H1 (cell line): ENCODE measurements at regions not wholly inside any gene's neighbourhood (a gene's known extent, or its start where the extent isn't known, plus 50 kb on each side); places are given as distances from the start of the nearest gene placed in this dataset.

Experiments used
- CTCF ChIA-PET: fragments of 300-600 bp; sonication (Branson Sonifier 250); formaldehyde crosslinking; loops from one replicate; lab custom pipeline; 2021; ENCODE audit not compliant: partially characterized antibody; lab: Charles Lee
- POLR2A ChIA-PET: fragments of 300-600 bp; sonication (Branson Sonifier 250); formaldehyde crosslinking; loops from one replicate; lab custom pipeline; 2021; ENCODE audit warnings: inconsistent platforms; ENCODE audit not compliant: partially characterized antibody; lab: Charles Lee
- DNase-seq, 2 experiments: peaks; one replicate each; pipeline versions ENCODE4 v3.0.0 to v3.0.0-alpha.2; 2010 to 2022; ENCODE audit warnings: low spot score in 2 of 2, low read depth in 1 of 2, mixed read lengths in 1 of 2
- FAIRE-seq: peaks from 2 replicates; lab custom pipeline; 2011; peaks lifted over from hg19 to GRCh38; lab: Jason Lieb, UNC
- H2AFZ ChIP-seq: 2 replicates; pipeline ENCODE4 v1.8.1; 2012; ENCODE audit warnings: low read length, inconsistent platforms
- H2AK5ac ChIP-seq: 2 replicates; pipeline ENCODE4 v1.6.1; 2013; ENCODE audit warnings: low read depth, low read length
- H2BK120ac ChIP-seq: replicated peaks from 2 replicates; pipeline ENCODE3; 2013; ENCODE audit warnings: low read depth, low read length, inconsistent platforms
- H2BK12ac ChIP-seq: 2 replicates; pipeline ENCODE4 v1.6.1; 2013; ENCODE audit warnings: low read depth, low read length
- H2BK15ac ChIP-seq: 2 replicates; pipeline ENCODE4 v1.6.1; 2013; ENCODE audit warnings: low read length
- H2BK20ac ChIP-seq: 2 replicates; pipeline ENCODE4 v1.6.1; 2013; ENCODE audit warnings: low read length
- H2BK5ac ChIP-seq: 2 replicates; pipeline ENCODE4 v1.6.1; 2013; ENCODE audit warnings: low read depth, low read length
- H3K14ac ChIP-seq: 2 replicates; pipeline ENCODE4 v1.6.1; 2013; ENCODE audit warnings: inconsistent platforms; ENCODE audit not compliant: insufficient read length
- H3K18ac ChIP-seq: 2 replicates; pipeline ENCODE4 v1.6.1; 2013; ENCODE audit warnings: low read length; ENCODE audit errors: extremely low read depth
- H3K23ac ChIP-seq: 2 replicates; pipeline ENCODE4 v1.6.1; 2013; ENCODE audit warnings: inconsistent platforms; ENCODE audit not compliant: insufficient read length
- H3K23me2 ChIP-seq: 2 replicates; pipeline ENCODE4 v1.6.1; 2013; ENCODE audit warnings: low read depth, low read length
- H3K27ac ChIP-seq: 2 replicates; pipeline ENCODE4 v1.6.1; 2011; ENCODE audit warnings: low read depth, low read length, inconsistent platforms
- H3K27me3 ChIP-seq, 4 experiments: replicated peaks in 1 of 4; 1 replicate in 1 of 4; 2 replicates in 3 of 4; pipeline versions ENCODE4 v1.6.1 to v1.8.1; 2011 to 2013; ENCODE audit warnings: low read length in 3 of 4, mild to moderate bottlenecking in 3 of 4, inconsistent platforms in 2 of 4, mixed read lengths in 2 of 4, moderate library complexity in 1 of 4; ENCODE audit not compliant: control insufficient read depth in 3 of 4, insufficient read depth in 3 of 4; ENCODE audit errors: extremely low read depth in 1 of 4
- H3K36me3 ChIP-seq, 4 experiments: 2 replicates each; pipeline versions ENCODE4 v1.6.1 to v1.8.1; 2011 to 2013; ENCODE audit warnings: mild to moderate bottlenecking in 4 of 4, low read length in 3 of 4, moderate library complexity in 2 of 4, control low read depth in 1 of 4, inconsistent platforms in 1 of 4; ENCODE audit not compliant: insufficient read depth in 4 of 4, control insufficient read depth in 2 of 4
- H3K4ac ChIP-seq: replicated peaks from 2 replicates; pipeline ENCODE3; 2013; ENCODE audit warnings: low read length, low read depth, mixed read lengths, inconsistent platforms; ENCODE audit not compliant: insufficient read length
- H3K4me1 ChIP-seq, 4 experiments: replicated peaks in 1 of 4; 1 replicate in 1 of 4; 2 replicates in 3 of 4; pipeline versions ENCODE4 v1.6.1 to v1.8.1; 2011 to 2013; ENCODE audit warnings: low read length in 3 of 4, inconsistent platforms in 2 of 4, mixed read lengths in 1 of 4; ENCODE audit not compliant: insufficient read depth in 4 of 4, control insufficient read depth in 3 of 4
- H3K4me2 ChIP-seq, 2 experiments: 2 replicates each; pipeline versions ENCODE4 v1.6.1 to v1.8.1; 2011 to 2013; ENCODE audit warnings: low read depth in 2 of 2, low read length in 2 of 2, control low read depth in 1 of 2, inconsistent platforms in 1 of 2, mild to moderate bottlenecking in 1 of 2; ENCODE audit not compliant: insufficient read depth in 1 of 2
- H3K4me3 ChIP-seq, 4 experiments: fragments of 200-600, 300-600 bp in 1 of 4; sonication (generic), shearing (Covaris generic), sonication (Bioruptor Twin) in 1 of 4; 2 replicates each; pipeline versions ENCODE4 v1.5.1 to v1.8.1; 2011 to 2016; ENCODE audit warnings: low read length in 4 of 4, low read depth in 3 of 4, control low read depth in 2 of 4, inconsistent platforms in 2 of 4, mild to moderate bottlenecking in 2 of 4, mixed read lengths in 1 of 4, moderate library complexity in 1 of 4; ENCODE audit not compliant: insufficient read depth in 2 of 4; ENCODE audit errors: extremely low read depth in 1 of 4
- H3K56ac ChIP-seq: replicated peaks from 2 replicates; pipeline ENCODE3; 2013; ENCODE audit warnings: low read depth, mild to moderate bottlenecking, mixed read lengths, low read length, inconsistent platforms; ENCODE audit not compliant: insufficient read length
- H3K79me1 ChIP-seq: 2 replicates; pipeline ENCODE4 v1.6.1; 2013; ENCODE audit warnings: low read depth, low read length, control low read depth
- H3K79me2 ChIP-seq, 2 experiments: 2 replicates each; pipeline versions ENCODE4 v1.6.1 to v1.8.1; 2012 to 2013; ENCODE audit warnings: low read length in 2 of 2, mild to moderate bottlenecking in 2 of 2, inconsistent platforms in 1 of 2; ENCODE audit not compliant: insufficient read depth in 2 of 2, control insufficient read depth in 1 of 2
- H3K9ac ChIP-seq, 4 experiments: replicated peaks in 1 of 4; 1 replicate in 1 of 4; 2 replicates in 3 of 4; pipeline versions ENCODE4 v1.6.1 to v1.8.1; 2011 to 2013; ENCODE audit warnings: low read depth in 3 of 4, low read length in 3 of 4, control low read depth in 2 of 4, mild to moderate bottlenecking in 2 of 4, moderate library complexity in 2 of 4, inconsistent platforms in 1 of 4; ENCODE audit errors: extremely low read depth in 1 of 4
- H3K9me3 ChIP-seq, 2 experiments: 2 replicates each; pipeline versions ENCODE4 v1.6.1 to v1.8.1; 2012 to 2013; ENCODE audit warnings: mild to moderate bottlenecking in 2 of 2, moderate library complexity in 2 of 2, control low read depth in 1 of 2, inconsistent platforms in 1 of 2, low read depth in 1 of 2, low read length in 1 of 2, mixed read lengths in 1 of 2; ENCODE audit not compliant: insufficient read depth in 2 of 2
- H4K20me1 ChIP-seq, 2 experiments: replicated peaks in 1 of 2; 2 replicates each; pipeline versions ENCODE3 to v1.8.1; 2011 to 2013; ENCODE audit warnings: inconsistent platforms in 2 of 2, low read length in 2 of 2, mild to moderate bottlenecking in 1 of 2; ENCODE audit not compliant: insufficient read depth in 2 of 2, control insufficient read depth in 1 of 2
- H4K5ac ChIP-seq: 2 replicates; pipeline ENCODE4 v1.6.1; 2013; ENCODE audit warnings: low read length, low read depth, mixed read lengths, inconsistent platforms; ENCODE audit not compliant: insufficient read length
- H4K8ac ChIP-seq: 2 replicates; pipeline ENCODE4 v1.8.0; 2013; ENCODE audit warnings: mild to moderate bottlenecking, moderate library complexity, low read length, inconsistent platforms; ENCODE audit not compliant: insufficient read depth; ENCODE audit errors: extremely low read depth
- H4K91ac ChIP-seq: replicated peaks from 2 replicates; pipeline ENCODE3; 2013; ENCODE audit warnings: low read length, mixed read lengths, inconsistent platforms; ENCODE audit not compliant: insufficient read length
- POLR2A ChIP-seq, 2 experiments: IDR thresholded peaks; 1 replicate in 1 of 2; 2 replicates in 1 of 2; pipeline ENCODE4 v1.6.1; 2011; ENCODE audit warnings: low read depth in 2 of 2, low read length in 2 of 2, mild to moderate bottlenecking in 2 of 2; ENCODE audit errors: control extremely low read depth in 1 of 2
- SAP30 ChIP-seq: fragments of 300-600 bp; sonication (generic); IDR thresholded peaks from 2 replicates; pipeline ENCODE4 v1.7.1; 2012; ENCODE audit warnings: low read length, moderate library complexity, mild to moderate bottlenecking, inconsistent platforms; ENCODE audit not compliant: insufficient read depth, insufficient replicate concordance
- SRF ChIP-seq: IDR thresholded peaks from 2 replicates; pipeline ENCODE4 v1.6.1; 2011; ENCODE audit warnings: mild to moderate bottlenecking, low read depth, low read length, moderate library complexity
- WGBS, 2 experiments: shearing (Covaris generic) in 1 of 2; methylation state at CpG; one replicate each; pipeline versions ENCODE4 v1.1.6 to v1.1.7; 2013 to 2015; ENCODE audit warnings: low lambda C conversion rate in 2 of 2, mixed read lengths in 2 of 2, inconsistent platforms in 1 of 2, low coverage in 1 of 2, missing lambda C conversion rate in 1 of 2; ENCODE audit not compliant: insufficient replicate concordance in 2 of 2, insufficient coverage in 1 of 2, insufficient read length in 1 of 2; ENCODE audit errors: extremely low coverage in 1 of 2, missing lambda C conversion rate in 1 of 2; 5-methylcytosine and 5-hydroxymethylcytosine counted together

- no peaks in the 10 kb centered on the region for H4K20me1 ChIP-seq
- H3K79me2 ChIP-seq, result no peaks in the 10 kb centered on the region
- H3K9ac ChIP-seq, result no peak overlapping the region
- no peak overlapping the region for H3K4ac ChIP-seq
- H4K8ac ChIP-seq, result no peak overlapping the region
- H4K5ac ChIP-seq, result no peak overlapping the region
- no peak overlapping the region for H2AFZ ChIP-seq
- H3K18ac ChIP-seq, result no peak overlapping the region
- FAIRE-seq, result no peak
- ChIA-PET POLR2A (no interaction called here), CTCF (no interaction called here)
- no peak overlapping the region for H3K4me2 ChIP-seq
- H3K27me3 ChIP-seq, result no peaks in the 10 kb centered on the region
- H2BK20ac ChIP-seq, result no peak overlapping the region
- peaks cover 0 to 4% (median 0%) of the 10 kb centered on the region in 4 experiments; a peak in 1 of 7 replicates for H3K4me1 ChIP-seq
- H3K79me1 ChIP-seq, result no peaks in the 10 kb centered on the region
- H3K36me3 ChIP-seq, result no peaks in the 10 kb centered on the region
- H3K27ac ChIP-seq, result no peak overlapping the region
- H2AK5ac ChIP-seq, result no peak overlapping the region
- H2BK12ac ChIP-seq, result no peak overlapping the region
- no peak for DNase-seq
- H3K9me3 ChIP-seq, result no peaks in the 10 kb centered on the region
- no peaks in the 10 kb centered on the region for H3K23me2 ChIP-seq
- WGBS, 2 experiments, result 76% methylated on average over 3 of the region's 3 CpGs; no CpG with 5 or more reads in 1 of the 2 experiments
- no peak overlapping the region for H2BK120ac ChIP-seq
- H4K91ac ChIP-seq, result no peak overlapping the region
- H2BK5ac ChIP-seq, result no peak overlapping the region
- no peak overlapping the region for H3K4me3 ChIP-seq
- H3K23ac ChIP-seq, result no peak overlapping the region
- TF ChIP-seq SAP30, result no peak
- TF ChIP-seq POLR2A (IDR thresholded peaks at IDR 0.05; ENCODE audit: control extremely low read depth in 1 of 2, low read depth in 2 of 2, low read length in 2 of 2), result no peak
- no peak for TF ChIP-seq SRF
- H3K56ac ChIP-seq, result no peak overlapping the region
- no peak overlapping the region for H2BK15ac ChIP-seq
- H3K14ac ChIP-seq, result no peak overlapping the region
Measured at GRCh38 chr6:113526995-113527394, 330.1 kb upstream of the MARCKS start.
